Spleen (tissue), 7 donors: ENCODE measurements at regions not wholly inside any gene's neighbourhood (a gene's known extent, or its start where the extent isn't known, plus 50 kb on each side); places are given as distances from the start of the nearest gene placed in this dataset.

ENCODE experiments used
- POLR2A ChIP-seq, 3 donors: fragments of 450-650 bp; IDR thresholded peaks; one replicate each; pipeline ENCODE4 v1.5.1; 2017; ENCODE audit warnings: antibody characterized with exemption in 3 of 3, mild to moderate bottlenecking in 1 of 3
- TF ChIP-seq, protein P1 (sequence below), 11 experiments: fragments of 200-600 bp in 7 of 11; fragments of 450-650 bp in 4 of 11; sonication (generic) in 4 of 11; IDR thresholded peaks in 8 of 11; conservative IDR thresholded peaks in 3 of 11; 1 replicate in 7 of 11; 2 replicates in 4 of 11; pipeline versions ENCODE4 v1.4.0 to v1.8.0; 2016 to 2021; ENCODE audit warnings: antibody characterized with exemption in 11 of 11, inconsistent platforms in 4 of 11, mild to moderate bottlenecking in 1 of 11
- donor health status: DM: no; HTN: no; CAD: no; lungs with moderate emphysema.
- donor health status: DM: no; HTN: no; CAD: no.
- donor health status: DM: no; HTN: no; CAD: no.

DNA sequence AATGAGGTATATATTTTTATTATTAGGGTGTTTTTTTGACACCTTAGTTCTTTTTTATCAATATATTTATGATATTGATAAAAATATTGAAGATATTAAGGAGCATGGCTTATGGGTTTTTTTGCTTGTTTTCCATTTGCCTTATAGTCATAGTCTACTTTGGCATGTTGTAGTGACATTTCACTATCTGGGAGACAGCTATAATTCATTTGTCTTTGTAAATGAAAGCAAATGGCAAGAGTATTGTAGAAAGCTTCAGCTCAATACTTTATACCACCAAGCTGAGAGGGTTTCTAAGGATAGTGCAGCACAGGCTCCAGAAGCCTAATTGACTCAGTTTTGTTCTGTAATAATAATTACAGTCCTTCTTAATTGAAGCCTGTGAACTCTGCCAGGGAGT lies 1182.3 kb downstream of the EFNA5 start:
- no peak for TF ChIP-seq POLR2A (IDR thresholded peaks at IDR 0.05)
- TF ChIP-seq, protein P1, sequence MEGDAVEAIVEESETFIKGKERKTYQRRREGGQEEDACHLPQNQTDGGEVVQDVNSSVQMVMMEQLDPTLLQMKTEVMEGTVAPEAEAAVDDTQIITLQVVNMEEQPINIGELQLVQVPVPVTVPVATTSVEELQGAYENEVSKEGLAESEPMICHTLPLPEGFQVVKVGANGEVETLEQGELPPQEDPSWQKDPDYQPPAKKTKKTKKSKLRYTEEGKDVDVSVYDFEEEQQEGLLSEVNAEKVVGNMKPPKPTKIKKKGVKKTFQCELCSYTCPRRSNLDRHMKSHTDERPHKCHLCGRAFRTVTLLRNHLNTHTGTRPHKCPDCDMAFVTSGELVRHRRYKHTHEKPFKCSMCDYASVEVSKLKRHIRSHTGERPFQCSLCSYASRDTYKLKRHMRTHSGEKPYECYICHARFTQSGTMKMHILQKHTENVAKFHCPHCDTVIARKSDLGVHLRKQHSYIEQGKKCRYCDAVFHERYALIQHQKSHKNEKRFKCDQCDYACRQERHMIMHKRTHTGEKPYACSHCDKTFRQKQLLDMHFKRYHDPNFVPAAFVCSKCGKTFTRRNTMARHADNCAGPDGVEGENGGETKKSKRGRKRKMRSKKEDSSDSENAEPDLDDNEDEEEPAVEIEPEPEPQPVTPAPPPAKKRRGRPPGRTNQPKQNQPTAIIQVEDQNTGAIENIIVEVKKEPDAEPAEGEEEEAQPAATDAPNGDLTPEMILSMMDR (IDR thresholded peaks at IDR 0.05 in 8 of 11, conservative IDR thresholded peaks at IDR 0.05 in 3 of 11): no peak
